HepG2 (cell line): ENCODE measurements at regions not wholly inside any gene's neighbourhood (a gene's known extent, or its start where the extent isn't known, plus 50 kb on each side); places are given as distances from the start of the nearest gene placed in this dataset.

Experiments used
- ARID3A ChIP-seq: IDR thresholded peaks from 2 replicates; pipeline ENCODE4 v1.6.1; 2012; ENCODE audit warnings: low read depth, low read length, improper control_type of control experiment
- CTCF ChIP-seq: sonication (generic); formaldehyde crosslinking; IDR thresholded peaks from 2 replicates; pipeline ENCODE4 v1.5.0; 2020; ENCODE audit warnings: mild to moderate bottlenecking, missing genetic modification reagents, moderate library complexity
- E2F1 ChIP-seq: sonication (generic); formaldehyde crosslinking; IDR thresholded peaks from 2 replicates; pipeline ENCODE4 v1.5.0; 2020; ENCODE audit warnings: missing genetic modification reagents
- EZH2 ChIP-seq: conservative IDR thresholded peaks from 2 replicates; pipeline ENCODE4 v1.6.1; 2012; ENCODE audit warnings: mild to moderate bottlenecking, low read depth, low read length, moderate library complexity
- MAFK ChIP-seq, 2 experiments: IDR thresholded peaks in 1 of 2; conservative IDR thresholded peaks in 1 of 2; 2 replicates each; pipeline ENCODE4 v1.6.1; 2011; ENCODE audit warnings: improper control_type of control experiment in 2 of 2, low read length in 2 of 2
- MAX ChIP-seq: IDR thresholded peaks from 2 replicates; pipeline ENCODE4 v1.6.1; 2012; ENCODE audit warnings: inconsistent platforms
- POLR2AphosphoS5 ChIP-seq: IDR thresholded peaks from 2 replicates; pipeline ENCODE4 v1.6.1; 2012; ENCODE audit warnings: low read depth, low read length
- SP2 ChIP-seq: sonication (generic); formaldehyde crosslinking; IDR thresholded peaks from 2 replicates; pipeline ENCODE4 v1.5.1; 2020; ENCODE audit warnings: mild to moderate bottlenecking, missing genetic modification reagents
- SRF ChIP-seq: IDR thresholded peaks from 2 replicates; pipeline ENCODE4 v1.6.1; 2011; ENCODE audit warnings: mild to moderate bottlenecking, low read depth, low read length, moderate library complexity
- ZNF3 ChIP-seq: IDR thresholded peaks from 2 replicates; pipeline ENCODE4 v1.7.0; 2017; ENCODE audit warnings: inconsistent platforms
- TF ChIP-seq, protein P1 (sequence below): sonication (generic); formaldehyde crosslinking; IDR thresholded peaks from 2 replicates; pipeline ENCODE4 v1.5.0; 2020; ENCODE audit warnings: missing genetic modification reagents
- TF ChIP-seq, protein P2 (sequence below): sonication (generic); formaldehyde crosslinking; conservative IDR thresholded peaks from 2 replicates; pipeline ENCODE4 v1.8.0; 2022; ENCODE audit warnings: missing genetic modification reagents

DNA sequence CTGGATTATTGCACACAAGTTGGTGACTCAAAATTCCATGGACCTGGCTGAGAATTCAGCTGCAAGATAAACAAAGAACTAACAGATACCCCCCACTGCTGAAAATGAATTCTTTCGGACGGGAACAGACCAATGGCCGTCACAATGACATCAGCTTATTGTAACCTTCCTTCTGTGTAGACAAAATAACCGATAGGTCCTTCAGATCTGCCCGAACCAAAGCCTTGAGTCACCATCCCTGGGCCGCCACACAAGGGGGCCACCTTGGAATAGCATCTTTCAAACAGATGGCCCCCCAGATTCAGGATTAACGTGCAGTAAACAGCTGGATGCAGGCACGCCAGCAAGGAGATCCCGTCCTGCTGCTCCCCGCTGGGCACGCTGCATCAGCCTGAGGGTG lies 214.0 kb upstream of the EXOC2 start:
- TF ChIP-seq, protein P1, sequence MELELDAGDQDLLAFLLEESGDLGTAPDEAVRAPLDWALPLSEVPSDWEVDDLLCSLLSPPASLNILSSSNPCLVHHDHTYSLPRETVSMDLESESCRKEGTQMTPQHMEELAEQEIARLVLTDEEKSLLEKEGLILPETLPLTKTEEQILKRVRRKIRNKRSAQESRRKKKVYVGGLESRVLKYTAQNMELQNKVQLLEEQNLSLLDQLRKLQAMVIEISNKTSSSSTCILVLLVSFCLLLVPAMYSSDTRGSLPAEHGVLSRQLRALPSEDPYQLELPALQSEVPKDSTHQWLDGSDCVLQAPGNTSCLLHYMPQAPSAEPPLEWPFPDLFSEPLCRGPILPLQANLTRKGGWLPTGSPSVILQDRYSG (CRISPR knock-in tag) = no peak
- TF ChIP-seq ARID3A (no peak), CTCF (CRISPR knock-in tag) (no peak), EZH2 (no peak), SP2 (CRISPR knock-in tag) (no peak), SRF (no peak), POLR2AphosphoS5 (no peak), ZNF3 (CRISPR knock-in tag) (no peak), MAFK (conservative IDR thresholded peaks at IDR 0.05 in 1 of 2, IDR thresholded peaks at IDR 0.05 in 1 of 2; ENCODE audit: low read length in 2 of 2) (no peak), MAX (no peak), E2F1 (CRISPR knock-in tag) (no peak)
- TF ChIP-seq, protein P2, sequence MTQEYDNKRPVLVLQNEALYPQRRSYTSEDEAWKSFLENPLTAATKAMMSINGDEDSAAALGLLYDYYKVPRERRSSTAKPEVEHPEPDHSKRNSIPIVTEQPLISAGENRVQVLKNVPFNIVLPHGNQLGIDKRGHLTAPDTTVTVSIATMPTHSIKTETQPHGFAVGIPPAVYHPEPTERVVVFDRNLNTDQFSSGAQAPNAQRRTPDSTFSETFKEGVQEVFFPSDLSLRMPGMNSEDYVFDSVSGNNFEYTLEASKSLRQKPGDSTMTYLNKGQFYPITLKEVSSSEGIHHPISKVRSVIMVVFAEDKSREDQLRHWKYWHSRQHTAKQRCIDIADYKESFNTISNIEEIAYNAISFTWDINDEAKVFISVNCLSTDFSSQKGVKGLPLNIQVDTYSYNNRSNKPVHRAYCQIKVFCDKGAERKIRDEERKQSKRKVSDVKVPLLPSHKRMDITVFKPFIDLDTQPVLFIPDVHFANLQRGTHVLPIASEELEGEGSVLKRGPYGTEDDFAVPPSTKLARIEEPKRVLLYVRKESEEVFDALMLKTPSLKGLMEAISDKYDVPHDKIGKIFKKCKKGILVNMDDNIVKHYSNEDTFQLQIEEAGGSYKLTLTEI (CRISPR knock-in tag) = no peak
